ENCODE measurements at regions not wholly inside any gene's neighbourhood (a gene's known extent, or its start where the extent isn't known, plus 50 kb on each side); places are given as distances from the start of the nearest gene placed in this dataset.

DNA sequence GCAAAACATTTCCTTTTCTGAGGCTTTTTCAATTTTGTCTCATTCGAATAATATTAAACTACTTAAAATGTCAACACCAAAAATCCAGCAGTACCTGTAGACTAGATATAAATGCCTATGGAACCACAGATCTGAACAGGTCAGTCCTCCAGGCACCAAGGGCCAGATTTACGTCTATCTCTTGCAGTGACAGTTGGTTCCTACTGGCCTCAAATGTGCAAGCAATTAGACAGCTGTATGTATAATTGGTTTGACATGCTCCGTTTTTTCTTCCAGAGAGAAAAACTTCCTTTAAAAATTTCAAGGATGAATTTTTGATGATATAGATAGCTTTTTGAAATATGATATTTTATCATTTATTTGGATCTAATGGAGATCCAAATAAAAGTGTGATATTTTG lies 443.8 kb upstream of the POU3F3 start (continued):
- no peak for TF ChIP-seq ZNF234 (CRISPR knock-in tag; conservative IDR thresholded peaks at IDR 0.05)

DNA sequence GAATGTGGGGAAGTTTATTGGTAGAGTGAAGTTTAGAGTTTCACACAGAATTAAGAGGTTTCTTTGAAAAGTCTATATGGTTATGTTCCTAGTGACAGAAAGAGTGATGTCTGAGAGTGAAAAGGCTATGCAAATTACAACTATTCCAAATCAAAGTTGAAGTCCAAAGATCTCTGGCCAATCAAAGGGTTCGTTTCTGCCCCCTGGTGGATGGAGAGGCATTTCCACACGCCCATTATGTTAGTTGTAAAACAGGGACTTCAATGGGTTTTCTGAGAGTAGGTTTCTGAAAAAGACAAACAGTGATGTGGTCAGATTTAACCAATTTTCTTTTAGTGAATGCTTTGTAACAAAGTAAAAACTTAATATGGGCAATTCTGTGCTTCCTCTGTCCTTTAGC lies 441.5 kb upstream of the POU3F3 start:
- WGBS (ENCODE audit: low lambda C conversion rate) = 0% methylated on average over 2 of the region's 2 CpGs
- Histone ChIP-seq H3K27me3 (ENCODE audit: control insufficient read depth in 1 of 2, insufficient read depth in 2 of 2, low read length in 2 of 2) (peaks cover 0 to 23% of the 10 kb centered on the region in 2 experiments; a peak in 2 of 5 replicates), H4K20me1 (ENCODE audit: insufficient read depth, low read length) (no peaks in the 10 kb centered on the region), H3K27ac (ENCODE audit: extremely low read length, insufficient read depth, low read length) (no peak overlapping the region), H3K36me3 (replicated peaks in 1 of 2; ENCODE audit: control insufficient read depth in 1 of 2, insufficient read depth in 2 of 2, low read length in 2 of 2) (no peaks in the 10 kb centered on the region), H3K9ac (ENCODE audit: insufficient read depth, low read depth, low read length) (no peak overlapping the region), H3K9me3 (ENCODE audit: low read length) (no peaks in the 10 kb centered on the region), H3K4me2 (ENCODE audit: low read depth, low read length) (no peak overlapping the region), H3K4me1 (ENCODE audit: insufficient read depth, low read length) (peaks cover 13% of the 10 kb centered on the region), H2AFZ (ENCODE audit: low read length) (no peak overlapping the region), H3K4me3 (replicated peaks in 1 of 3; ENCODE audit: insufficient read depth in 1 of 3, low read depth in 2 of 3, low read length in 3 of 3) (no peak overlapping the region), H3K79me2 (ENCODE audit: insufficient read depth, low read length) (no peaks in the 10 kb centered on the region)
- TF ChIP-seq ZNF20 (CRISPR knock-in tag; IDR thresholded peaks at IDR 0.05) (no peak), KDM1A (CRISPR knock-in tag; IDR thresholded peaks at IDR 0.05) (no peak), KLF9 (CRISPR knock-in tag; IDR thresholded peaks at IDR 0.05; ENCODE audit: low read depth) (no peak), SMC3 (IDR thresholded peaks at IDR 0.05; ENCODE audit: low read length) (peak; percentile 14; the same call in 1 of the 2 replicates), STAG1 (CRISPR knock-in tag; IDR thresholded peaks at IDR 0.05) (peak; percentile 24; the same call in 1 of the 2 replicates), ATAD3A (CRISPR knock-in tag; IDR thresholded peaks at IDR 0.05) (no peak)
- TF ChIP-seq, protein P1, sequence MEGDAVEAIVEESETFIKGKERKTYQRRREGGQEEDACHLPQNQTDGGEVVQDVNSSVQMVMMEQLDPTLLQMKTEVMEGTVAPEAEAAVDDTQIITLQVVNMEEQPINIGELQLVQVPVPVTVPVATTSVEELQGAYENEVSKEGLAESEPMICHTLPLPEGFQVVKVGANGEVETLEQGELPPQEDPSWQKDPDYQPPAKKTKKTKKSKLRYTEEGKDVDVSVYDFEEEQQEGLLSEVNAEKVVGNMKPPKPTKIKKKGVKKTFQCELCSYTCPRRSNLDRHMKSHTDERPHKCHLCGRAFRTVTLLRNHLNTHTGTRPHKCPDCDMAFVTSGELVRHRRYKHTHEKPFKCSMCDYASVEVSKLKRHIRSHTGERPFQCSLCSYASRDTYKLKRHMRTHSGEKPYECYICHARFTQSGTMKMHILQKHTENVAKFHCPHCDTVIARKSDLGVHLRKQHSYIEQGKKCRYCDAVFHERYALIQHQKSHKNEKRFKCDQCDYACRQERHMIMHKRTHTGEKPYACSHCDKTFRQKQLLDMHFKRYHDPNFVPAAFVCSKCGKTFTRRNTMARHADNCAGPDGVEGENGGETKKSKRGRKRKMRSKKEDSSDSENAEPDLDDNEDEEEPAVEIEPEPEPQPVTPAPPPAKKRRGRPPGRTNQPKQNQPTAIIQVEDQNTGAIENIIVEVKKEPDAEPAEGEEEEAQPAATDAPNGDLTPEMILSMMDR (CRISPR knock-in tag; IDR thresholded peaks at IDR 0.05) = peak; percentile 50
- TF ChIP-seq, protein P2, sequence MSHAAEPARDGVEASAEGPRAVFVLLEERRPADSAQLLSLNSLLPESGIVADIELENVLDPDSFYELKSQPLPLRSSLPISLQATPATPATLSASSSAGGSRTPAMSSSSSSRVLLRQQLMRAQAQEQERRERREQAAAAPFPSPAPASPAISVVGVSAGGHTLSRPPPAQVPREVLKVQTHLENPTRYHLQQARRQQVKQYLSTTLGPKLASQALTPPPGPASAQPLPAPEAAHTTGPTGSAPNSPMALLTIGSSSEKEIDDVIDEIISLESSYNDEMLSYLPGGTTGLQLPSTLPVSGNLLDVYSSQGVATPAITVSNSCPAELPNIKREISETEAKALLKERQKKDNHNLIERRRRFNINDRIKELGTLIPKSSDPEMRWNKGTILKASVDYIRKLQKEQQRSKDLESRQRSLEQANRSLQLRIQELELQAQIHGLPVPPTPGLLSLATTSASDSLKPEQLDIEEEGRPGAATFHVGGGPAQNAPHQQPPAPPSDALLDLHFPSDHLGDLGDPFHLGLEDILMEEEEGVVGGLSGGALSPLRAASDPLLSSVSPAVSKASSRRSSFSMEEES (CRISPR knock-in tag; IDR thresholded peaks at IDR 0.05) = no peak
- FAIRE-seq (peak; percentile 56), ATAC-seq (peak; percentile 49; the same call in 2 of the 3 replicates), DNase-seq (ENCODE audit: low spot score) (peak; percentile 20)
- BruUV-seq (replicated peaks) = no TSS peak
- ChIA-PET CTCF (ENCODE audit: low intra/inter-chr PET ratio, low total read pairs) (no interaction called here), POLR2A (no interaction called here)
- intact Hi-C loops (cut with micrococcal nuclease; ENCODE audit: unreplicated experiment) = loop anchor here (1.0 kb wide), 1 partner anchor 453 kb away; no protein-coding TSS in a partner anchor
- in situ Hi-C loops (cut with HindIII; ENCODE audit: extremely low pct_ligation_motif_present, low pct_unique_long_range_greater_than_20kb) = no loop called here

Measured in HepG2 (cell line).